GM18520 (cell line): ENCODE measurements at regions not wholly inside any gene's neighbourhood (a gene's known extent, or its start where the extent isn't known, plus 50 kb on each side); places are given as distances from the start of the nearest gene placed in this dataset.
"Not testable (repeated sequence)": the region's sequence is repeated elsewhere in the genome, so short reads cannot be mapped to it uniquely, and the experiment has no call there.

ENCODE experiments used
- ATAC-seq: cut with Tn5 transposase; IDR thresholded peaks from one replicate; pipeline ENCODE4 v1.9.1; 2021; ENCODE audit not compliant: unreplicated experiment

DNA sequence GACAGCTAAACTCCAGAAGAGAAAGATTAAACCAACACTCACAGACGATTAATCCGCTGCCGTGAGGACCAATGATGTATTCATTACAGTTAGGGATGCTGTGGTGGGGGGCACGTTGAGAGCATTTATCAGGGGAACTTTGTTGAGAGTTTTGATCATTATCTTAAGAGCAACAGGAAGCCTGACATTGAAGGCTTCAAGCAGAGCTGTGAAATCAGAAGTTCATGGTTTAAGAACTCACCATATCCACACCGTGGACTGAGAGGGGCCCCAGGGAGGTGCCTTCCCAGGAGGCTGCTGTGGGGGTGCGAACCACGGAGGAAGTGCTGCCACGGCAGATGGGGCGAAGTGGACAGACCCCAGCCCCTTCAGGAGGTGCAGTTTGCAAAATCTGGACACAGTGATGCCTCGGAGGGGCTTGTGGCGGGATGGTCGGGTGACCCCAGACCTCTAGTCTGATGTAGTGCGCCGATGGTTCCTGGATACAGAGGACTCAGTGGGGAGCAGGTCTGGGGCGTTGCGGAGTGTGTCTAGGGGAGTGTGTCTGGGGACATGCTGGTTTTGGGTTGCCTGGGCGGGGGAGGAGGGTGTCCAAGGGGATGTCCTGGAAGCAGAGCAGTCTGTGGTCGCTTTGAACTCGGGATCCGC, 73.0 kb downstream of the DIO3 start:
- ATAC-seq, result no peak

DNA sequence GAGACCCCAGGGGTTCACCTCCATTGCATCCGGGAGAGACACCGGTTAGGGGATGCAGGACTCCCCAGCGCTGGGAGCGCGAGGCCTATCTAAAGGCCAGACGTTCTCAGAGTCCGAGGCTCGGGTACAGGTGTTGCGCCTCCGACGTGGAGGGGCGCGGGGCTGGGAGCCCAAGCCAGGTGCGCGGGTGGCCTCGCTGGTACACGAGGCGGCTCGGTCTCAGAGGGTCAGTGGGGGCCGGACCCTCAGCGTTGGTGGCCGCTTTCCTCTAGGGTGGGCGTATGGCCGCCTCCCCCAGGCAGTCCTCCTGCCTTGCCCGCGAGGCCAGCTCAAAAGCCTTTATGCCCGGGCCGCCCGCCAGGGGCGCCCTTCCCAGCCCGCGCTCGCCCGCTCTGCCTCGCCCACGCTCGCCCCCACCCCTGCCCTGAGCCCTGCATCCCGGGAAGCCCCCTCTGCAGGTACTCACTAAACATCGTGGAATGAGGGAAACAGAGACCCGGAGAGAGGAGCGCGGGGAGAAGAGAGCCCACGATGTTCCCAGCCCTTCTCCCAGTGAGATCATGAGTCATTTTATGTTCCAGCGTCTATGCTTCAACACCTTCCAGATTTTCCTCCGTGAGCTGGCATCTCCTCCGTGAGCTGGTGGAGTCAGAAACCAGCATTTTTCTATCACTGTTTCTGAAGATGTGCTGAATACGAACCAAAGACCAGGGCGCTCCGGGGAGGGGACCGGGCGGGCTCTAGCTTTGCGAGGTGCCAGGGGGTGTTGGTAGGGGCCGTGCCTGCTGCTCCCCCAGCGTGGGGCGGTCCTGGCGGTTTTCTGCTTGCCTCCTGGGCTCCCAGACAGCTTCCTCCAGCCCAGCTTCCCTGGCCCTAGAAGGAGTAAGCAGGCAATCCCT, 73.8 kb downstream of the DIO3 start:
- ATAC-seq, result no peak

DNA sequence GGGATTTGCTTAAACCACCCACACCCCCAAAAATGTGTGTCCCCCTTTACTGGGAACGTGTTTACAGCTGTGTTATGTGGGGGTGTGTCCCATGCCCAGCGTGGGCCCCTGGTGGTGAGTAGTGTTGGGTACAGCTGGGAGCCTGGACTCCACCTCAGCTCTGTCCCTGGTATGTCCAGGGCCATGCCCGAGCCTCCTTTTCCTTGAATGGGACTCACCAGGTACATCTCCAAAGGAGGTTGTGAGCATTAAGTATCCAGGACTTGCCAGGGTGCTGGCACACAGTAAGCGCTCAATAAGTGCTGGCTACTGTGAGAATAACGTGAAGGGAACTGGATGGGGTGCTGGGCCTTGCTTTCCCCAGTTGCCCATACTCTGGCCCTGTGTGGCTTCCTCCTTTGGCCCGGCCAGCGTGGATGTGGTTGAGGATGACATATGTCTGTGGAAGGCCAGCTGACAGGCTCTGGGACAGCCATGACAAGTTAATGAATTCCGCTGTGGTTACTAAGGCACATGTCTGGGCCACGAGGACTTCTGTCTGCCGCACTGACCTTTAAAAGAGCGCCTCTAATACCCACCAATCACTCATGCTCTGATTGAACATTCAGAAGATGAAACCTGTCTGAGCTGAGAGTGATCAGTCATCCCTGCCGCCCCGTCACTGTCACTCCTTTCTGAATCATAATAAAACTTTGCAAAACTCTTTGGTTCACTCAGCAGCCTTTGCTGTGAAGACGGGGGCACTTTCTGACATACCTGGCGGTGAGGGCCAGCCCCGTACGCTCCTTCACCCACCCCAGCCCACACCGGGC, 74.7 kb downstream of the DIO3 start:
- ATAC-seq, result peak; percentile 71

DNA sequence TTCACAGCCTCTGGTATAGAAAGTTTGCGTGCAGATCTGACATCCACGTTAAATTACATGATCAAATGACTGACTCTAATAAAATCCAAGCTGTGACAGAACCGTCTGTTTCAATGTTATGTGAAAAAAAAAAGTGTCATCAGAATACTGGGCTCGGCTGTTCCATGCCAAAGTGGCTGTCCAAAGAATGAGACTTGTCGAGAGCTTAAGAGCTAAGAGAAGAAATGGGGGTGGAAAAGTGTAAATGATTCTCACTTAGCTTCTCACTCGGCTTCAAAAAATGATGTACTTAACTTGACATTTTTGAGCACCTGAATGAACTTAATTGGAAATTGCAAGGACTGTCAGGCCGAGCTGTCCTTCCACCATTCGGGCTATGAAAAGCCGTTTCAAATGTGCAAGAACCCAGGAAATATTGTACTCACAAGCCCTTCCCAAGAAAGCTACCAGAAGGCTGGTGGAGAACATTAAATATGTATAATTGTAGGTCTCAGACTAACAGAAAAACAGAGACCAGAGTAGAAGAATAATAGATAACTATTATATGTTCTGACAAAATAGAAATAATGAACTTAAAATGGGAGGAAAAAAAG, 78.0 kb downstream of the DIO3 start:
- ATAC-seq, result no peak

DNA sequence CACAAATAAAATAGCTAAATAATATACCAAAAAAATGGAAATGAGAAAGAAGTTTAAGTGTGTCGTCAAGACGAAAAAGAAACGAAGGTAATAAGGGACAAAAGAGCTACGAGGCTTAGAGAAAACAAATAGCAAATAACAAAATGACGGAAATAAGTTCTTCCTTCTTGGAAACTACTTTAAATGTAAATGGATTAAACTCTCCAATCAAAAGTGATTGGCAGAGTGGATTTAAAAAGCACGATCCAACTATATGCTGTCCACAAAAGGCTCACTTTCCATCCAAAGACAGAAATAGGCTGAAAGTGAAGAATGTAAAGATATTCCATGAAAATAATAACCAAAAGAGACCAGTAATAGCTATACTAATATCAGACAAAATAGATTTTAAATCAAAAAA, 82.4 kb downstream of the DIO3 start:
- no peak for ATAC-seq

DNA sequence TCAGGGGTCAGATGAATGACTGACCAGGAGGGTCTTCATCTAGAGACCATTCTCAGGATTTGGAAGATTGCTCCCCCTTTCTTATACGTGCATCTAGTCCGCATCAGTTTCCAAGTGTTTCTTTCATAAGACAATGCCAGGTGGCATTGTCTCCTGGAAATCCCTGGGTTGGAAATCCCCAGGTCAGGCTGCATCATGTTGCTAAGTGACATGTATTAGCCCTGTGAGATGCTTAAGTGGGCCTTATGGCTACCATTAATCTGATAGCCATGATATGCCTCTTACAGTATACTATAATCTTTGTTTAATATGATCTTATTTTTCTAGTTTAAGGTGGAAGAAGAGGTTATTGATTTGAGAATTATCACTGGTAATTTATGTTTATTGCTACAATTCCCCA, 92.8 kb downstream of the DIO3 start:
- no peak for ATAC-seq

DNA sequence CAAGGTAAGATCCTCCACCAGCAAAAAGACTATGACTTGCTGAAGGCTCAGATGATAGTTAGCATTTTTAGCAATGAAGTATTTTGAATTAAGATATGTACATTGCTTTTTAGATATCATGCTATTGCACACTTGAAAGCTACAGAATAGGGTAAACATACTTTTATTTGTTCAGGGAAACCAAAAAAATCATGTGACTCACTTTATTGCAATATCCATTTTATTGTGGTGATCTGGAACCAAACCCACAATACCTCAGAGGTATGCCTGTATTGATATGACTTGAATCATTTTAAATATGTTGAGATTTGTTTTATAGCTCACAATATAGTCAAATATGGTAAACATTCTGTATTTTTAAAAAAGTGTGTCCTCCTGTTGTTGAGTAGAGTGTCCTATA, 96.1 kb downstream of the DIO3 start:
- no peak for ATAC-seq

DNA sequence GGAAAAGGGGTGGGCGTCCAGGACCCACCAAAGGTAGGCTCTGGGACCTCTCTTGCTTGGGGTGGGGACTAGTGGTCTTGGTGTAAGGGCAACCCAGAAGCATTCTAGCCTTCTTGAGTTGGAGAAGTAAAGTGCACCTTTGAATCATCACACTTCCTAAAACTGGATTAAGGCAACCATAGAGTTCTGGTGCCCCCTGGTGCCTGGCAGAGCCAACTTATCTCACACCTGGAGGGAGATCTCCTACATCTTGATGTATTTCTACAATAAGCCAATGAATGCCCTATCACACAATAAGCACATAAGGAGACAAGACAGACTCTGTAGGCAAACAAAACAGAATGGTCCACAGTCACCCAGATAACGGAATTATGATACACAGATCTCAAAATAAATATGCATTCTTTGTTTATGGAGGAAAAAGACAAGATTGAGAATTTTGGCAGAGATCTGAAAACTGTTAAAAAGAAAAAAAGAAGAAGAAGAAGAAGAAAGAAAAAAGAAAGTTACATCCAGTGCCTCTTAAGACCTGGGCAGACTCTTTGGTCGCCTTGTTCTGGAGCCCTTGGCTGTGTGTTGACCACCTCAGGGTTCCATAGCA, 95.9 kb upstream of the PPP2R5C start:
- ATAC-seq, result no peak

DNA sequence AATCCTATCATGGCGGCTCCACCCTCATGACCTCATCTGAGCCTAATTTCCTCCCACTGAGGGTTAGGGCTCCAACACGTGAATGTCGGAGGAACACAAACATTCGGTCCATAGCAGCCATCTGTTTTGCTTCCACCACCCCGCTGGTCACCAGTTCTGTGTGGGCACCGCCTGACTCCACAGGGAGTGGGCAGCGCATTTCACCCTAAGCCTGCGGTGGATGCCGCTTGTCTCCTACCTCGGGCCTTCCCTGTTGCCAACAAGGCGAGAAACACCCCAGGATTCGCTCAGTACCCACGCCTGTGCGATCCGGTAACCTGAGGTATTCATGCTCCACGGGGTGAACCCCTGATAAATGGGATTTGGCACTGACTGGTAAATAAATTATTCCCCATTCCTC, 95.2 kb upstream of the PPP2R5C start:
- ATAC-seq, result no peak

DNA sequence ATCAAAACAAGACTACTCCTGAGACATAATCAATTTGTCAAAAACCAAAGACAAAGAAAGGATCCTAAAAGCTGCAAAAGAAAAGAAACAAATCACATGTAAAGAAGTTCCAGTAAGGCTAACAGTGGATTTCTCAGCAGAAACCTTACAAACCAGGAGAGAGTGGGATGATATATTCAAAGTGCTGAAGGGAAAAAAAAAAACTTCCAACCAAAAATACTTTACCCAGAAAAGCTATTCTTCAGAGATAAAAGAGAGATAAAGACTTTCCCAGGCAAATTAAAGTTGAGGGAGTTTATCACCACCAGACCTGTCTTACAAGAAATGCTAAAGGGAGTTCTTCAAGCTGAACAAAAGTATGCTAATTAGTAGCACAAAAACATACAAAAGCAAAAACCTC, 91.9 kb upstream of the PPP2R5C start:
- ATAC-seq, result no peak

DNA sequence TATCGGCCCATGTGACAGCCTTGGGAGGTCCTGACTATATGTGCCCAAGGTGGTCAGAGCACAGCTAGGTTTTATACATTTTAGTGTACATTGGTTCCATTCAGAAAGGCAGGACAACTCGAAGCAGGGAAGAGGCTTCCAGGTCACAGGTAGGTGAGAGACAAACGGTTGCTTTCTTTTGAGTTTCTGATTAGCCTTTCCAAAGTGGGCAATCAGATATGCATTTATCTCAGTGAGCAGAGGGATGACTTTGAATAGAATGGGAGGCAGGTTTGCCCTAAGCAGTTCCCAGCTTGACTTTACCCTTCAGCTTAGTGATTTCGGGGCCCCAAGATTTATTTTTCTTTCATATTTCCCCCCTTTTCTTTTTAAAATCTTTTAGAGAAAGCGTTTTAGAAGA, 87.6 kb upstream of the PPP2R5C start:
- ATAC-seq, result no peak

DNA sequence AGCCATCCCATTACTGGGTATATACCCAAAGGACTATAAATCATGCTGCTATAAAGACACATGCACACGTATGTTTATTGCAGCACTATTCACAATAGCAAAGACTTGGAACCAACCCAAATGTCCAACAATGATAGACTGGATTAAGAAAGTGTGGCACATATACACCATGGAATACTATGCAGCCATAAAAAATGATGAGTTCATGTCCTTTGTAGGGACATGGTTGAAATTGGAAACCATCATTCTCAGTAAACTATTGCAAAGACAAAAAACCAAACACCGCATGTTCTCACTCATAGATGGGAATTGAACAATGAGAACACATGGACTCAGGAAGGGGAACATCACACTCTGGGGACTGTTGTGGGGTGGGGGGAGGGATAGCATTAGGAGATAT, 85.7 kb upstream of the PPP2R5C start:
- not testable (repeated sequence) for ATAC-seq

DNA sequence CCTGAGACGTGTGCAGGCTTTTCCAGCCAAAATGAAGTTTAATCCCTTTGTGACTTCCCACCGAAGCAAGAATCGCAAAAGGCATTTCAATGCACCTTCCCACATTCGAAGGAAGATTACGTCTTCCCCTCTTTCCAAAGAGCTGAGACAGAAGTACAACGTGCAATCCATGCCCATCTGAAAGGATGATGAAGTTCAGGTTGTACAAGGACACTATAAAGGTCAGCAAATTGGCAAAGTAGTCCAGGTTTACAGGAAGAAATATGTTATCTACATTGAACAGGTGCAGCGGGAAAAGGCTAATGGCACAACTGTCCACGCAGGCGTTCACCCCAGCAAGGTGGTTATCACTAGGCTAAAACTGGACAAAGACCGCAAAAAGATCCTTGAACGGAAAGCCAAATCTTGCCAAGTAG, 83.6 kb upstream of the PPP2R5C start:
- ATAC-seq, result not testable (repeated sequence)

DNA sequence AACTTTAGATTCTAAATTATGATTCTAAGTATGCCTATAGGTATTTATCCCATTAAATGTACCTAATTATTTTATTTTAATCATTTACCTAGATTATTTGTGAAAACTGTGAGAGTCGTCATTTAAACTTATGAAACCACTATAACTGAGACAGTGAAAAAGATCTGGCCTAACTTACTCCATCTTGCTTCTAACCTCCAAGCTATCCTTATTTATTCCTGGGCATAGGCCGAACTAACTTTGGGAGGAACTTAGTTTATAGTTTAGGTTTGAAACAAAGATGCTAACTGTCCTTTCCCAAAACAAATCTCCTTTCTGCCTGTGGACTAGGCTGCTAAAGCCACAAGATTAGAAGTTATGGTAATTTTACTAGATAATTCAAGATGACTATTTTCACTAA, 79.7 kb upstream of the PPP2R5C start:
- ATAC-seq, result no peak

DNA sequence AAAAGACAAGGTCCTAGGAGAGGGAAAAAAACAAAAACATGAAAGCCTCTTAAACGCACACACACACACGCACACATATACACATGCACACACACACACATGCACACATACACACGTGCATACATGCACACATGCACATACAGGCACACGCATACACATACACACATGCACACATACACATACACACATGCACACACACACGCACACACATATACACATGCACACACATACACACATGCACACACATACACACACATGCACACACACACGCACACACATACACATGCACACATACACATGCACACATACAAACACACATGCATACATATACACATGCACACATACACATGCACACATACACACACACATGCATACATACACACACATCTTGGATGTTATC, 78.1 kb upstream of the PPP2R5C start:
- ATAC-seq, result no peak

DNA sequence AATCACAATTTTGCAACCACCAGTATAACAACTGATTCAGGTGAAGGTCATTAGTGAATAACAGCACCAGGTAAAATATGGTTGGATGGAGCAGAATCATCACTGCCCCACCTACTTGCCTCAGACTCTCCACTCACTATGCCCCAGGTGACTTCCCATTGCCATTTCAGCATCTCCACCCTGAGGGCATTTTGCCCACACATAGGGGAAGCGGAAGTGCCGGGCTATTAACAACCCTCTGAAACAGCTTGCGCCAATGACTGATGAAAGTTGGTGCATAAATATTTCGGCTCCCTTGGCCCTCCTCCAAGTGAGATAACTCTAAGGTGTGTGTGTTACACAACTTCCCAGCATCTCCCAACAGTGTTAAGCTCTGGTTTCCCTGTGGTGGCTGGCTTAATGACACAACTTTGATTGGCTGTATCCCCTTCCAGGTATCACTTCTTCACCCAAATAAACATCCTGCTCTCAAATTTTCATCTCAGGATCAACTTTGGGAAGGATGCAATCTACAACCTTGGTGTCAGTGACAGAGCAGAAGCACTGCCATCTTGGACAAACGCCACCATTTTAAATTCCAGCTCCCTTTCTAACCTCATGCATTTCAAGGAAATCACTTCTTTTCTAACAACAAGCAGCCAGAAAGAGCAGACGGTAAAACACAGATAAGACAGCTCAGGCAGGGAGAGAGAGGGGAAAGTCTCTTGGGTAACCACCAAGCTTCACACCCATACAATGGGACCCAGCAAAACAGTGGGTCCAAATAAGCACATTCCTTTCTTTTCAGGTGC, 73.6 kb upstream of the PPP2R5C start:
- no peak for ATAC-seq

DNA sequence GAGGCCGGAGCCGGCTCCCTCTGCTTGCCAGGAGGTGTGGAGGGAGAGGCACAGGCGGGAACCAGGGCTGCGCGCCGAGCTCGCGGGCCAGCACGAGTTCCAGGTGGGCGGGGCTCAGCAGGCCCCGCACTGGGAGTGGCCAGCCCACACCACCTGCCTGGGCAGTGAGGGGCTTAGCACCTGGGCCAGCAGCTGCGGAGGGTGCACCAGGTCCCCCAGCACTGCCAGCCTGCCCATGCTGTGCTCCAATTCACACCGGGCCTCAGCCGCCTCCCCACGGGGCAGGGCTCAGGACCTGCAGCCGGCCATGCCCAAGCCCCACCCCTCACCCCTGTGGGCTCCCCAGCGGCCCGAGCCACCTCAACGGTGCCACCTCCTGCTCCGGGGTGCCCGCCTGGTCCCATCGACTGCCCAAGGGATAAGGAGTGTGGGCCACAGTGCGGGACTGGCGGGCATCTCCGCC, 72.4 kb upstream of the PPP2R5C start:
- ATAC-seq, result no peak

DNA sequence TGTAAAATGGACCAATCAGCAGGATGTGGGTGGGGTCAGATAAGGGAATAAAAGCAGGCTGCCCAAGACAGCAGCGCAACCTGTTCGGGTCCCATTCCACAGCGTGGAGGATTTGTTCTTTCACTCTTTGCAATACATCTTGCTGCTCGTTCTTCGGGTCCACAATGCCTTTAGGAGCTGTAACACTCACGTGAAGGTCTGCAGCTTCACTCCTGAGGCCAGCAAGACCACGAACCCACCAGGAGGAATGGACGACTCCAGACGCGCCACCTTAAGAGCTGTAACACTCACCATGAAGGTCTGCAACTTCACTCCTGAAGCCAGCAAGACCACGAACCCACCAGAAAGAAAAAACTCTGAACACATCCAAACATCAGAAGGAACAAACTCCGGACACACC, 71.5 kb upstream of the PPP2R5C start:
- ATAC-seq, result not testable (repeated sequence)

DNA sequence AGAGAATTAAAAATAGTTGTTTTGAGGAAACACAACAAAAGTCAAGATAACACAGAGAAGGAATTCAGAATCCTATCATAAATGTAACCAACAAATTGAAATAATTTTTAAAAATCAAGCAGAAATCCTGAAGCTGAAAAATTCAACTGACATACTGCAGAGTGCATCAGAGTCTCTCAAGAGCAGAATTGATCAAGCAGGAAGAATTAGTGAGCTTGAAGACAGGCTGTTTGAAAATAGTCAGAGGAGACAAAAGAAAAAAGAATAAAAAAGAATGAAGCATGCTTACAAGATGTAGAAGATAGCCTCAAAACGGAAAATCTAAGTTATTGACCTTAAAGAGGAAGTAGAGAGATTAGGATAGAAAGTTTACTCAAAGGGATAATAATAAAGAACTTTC, 65.8 kb upstream of the PPP2R5C start:
- no peak for ATAC-seq

DNA sequence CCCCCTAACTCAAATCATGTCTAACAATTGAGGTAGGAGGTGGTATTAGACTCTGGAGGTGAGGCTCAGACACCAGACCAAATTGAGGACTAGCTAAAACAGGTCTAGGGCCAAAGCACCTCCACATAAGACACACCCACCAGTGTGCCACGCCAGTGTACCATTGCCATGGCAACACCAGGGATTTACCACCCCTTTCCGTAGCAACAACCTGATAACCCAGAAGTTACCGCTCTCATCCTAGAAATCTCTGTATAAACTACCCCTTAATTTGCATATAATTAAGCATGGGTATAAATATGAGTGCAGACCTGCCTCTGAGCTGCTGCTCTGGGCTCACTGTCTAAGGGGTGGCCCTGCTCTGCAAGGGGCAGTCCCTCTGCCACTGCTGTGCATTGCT, 57.4 kb upstream of the PPP2R5C start:
- no peak for ATAC-seq
